ENCODE measurements at regions not wholly inside any gene's neighbourhood (a gene's known extent, or its start where the extent isn't known, plus 50 kb on each side); places are given as distances from the start of the nearest gene placed in this dataset.
"Not testable (repeated sequence)": the region's sequence is repeated elsewhere in the genome, so short reads cannot be mapped to it uniquely, and the experiment has no call there.

GRCh38 chr3:84299329-84299728 is 659.5 kb upstream of the CADM2 start:
- Histone ChIP-seq H3K36me3 (no peaks in the 10 kb centered on the region), H3K27me3 (no peaks in the 10 kb centered on the region), H3K9me3 (no peaks in the 10 kb centered on the region), H3K27ac (no peak overlapping the region), H3K4me1 (no peaks in the 10 kb centered on the region), H3K4me3 (no peak overlapping the region)
- 56 to 70% methylated on average over 6 of the region's 6 CpGs for WGBS, 2 donors (ENCODE audit: low coverage in 1 of 2)
- no peak for ATAC-seq
- TF ChIP-seq CTCF (IDR thresholded peaks at IDR 0.05) (no peak), POLR2AphosphoS5 (IDR thresholded peaks at IDR 0.05) (no peak)

GRCh38 chr3:84304214-84304613 is 654.6 kb upstream of the CADM2 start:
- Histone ChIP-seq H3K4me1 (no peaks in the 10 kb centered on the region), H3K27me3 (no peaks in the 10 kb centered on the region), H3K9me3 (no peaks in the 10 kb centered on the region), H3K4me3 (no peak overlapping the region), H3K27ac (no peak overlapping the region), H3K36me3 (no peaks in the 10 kb centered on the region)
- no peak for TF ChIP-seq CTCF (IDR thresholded peaks at IDR 0.05)
- TF ChIP-seq EP300 (IDR thresholded peaks at IDR 0.05) = no peak
- TF ChIP-seq POLR2A (IDR thresholded peaks at IDR 0.05) = no peak
- no peak for TF ChIP-seq POLR2AphosphoS5 (IDR thresholded peaks at IDR 0.05)
- 91 to 96% methylated on average over 7 to 11 of the region's 11 CpGs for WGBS, 2 donors (ENCODE audit: low coverage in 1 of 2)
- no peak for ATAC-seq

- no peaks in the 10 kb centered on the region for H3K4me1 ChIP-seq
- no peak overlapping the region for H3K4me3 ChIP-seq
- no peak for ATAC-seq
- H3K9me3 ChIP-seq = no peaks in the 10 kb centered on the region
- H3K36me3 ChIP-seq = no peaks in the 10 kb centered on the region
- H3K27ac ChIP-seq = no peak overlapping the region
- H3K27me3 ChIP-seq = no peaks in the 10 kb centered on the region
- no peak for TF ChIP-seq EP300 (IDR thresholded peaks at IDR 0.05)
- TF ChIP-seq CTCF (IDR thresholded peaks at IDR 0.05) = no peak
- no peak for TF ChIP-seq POLR2A (IDR thresholded peaks at IDR 0.05)
- no peak for TF ChIP-seq POLR2AphosphoS5 (IDR thresholded peaks at IDR 0.05)
- 79 to 80% methylated on average over 1 of the region's 1 CpG for WGBS, 2 donors (ENCODE audit: low coverage in 1 of 2)
These were observed 651.5 kb upstream of the CADM2 start for GRCh38 chr3:84307339-84307738.

GRCh38 chr3:84308379-84308778 is 650.4 kb upstream of the CADM2 start:
- Histone ChIP-seq H3K4me1 (no peaks in the 10 kb centered on the region), H3K36me3 (no peaks in the 10 kb centered on the region), H3K27me3 (no peaks in the 10 kb centered on the region), H3K27ac (no peak overlapping the region), H3K9me3 (no peaks in the 10 kb centered on the region), H3K4me3 (no peak overlapping the region)
- WGBS, 2 donors (ENCODE audit: low coverage in 1 of 2) = 60 to 66% methylated on average over 2 to 3 of the region's 3 CpGs
- TF ChIP-seq POLR2A (IDR thresholded peaks at IDR 0.05) = no peak
- no peak for TF ChIP-seq EP300 (IDR thresholded peaks at IDR 0.05)
- ATAC-seq = no peak

- no peaks in the 10 kb centered on the region for H3K36me3 ChIP-seq
- no peaks in the 10 kb centered on the region for H3K9me3 ChIP-seq
- no peaks in the 10 kb centered on the region for H3K27me3 ChIP-seq
- TF ChIP-seq CTCF (IDR thresholded peaks at IDR 0.05) (no peak), EP300 (IDR thresholded peaks at IDR 0.05) (no peak), POLR2AphosphoS5 (IDR thresholded peaks at IDR 0.05) (no peak), POLR2A (IDR thresholded peaks at IDR 0.05) (no peak)
- no peak overlapping the region for H3K4me3 ChIP-seq
- no peak overlapping the region for H3K27ac ChIP-seq
- H3K4me1 ChIP-seq = no peaks in the 10 kb centered on the region
- 17% methylated on average over 2 of the region's 2 CpGs; no CpG with 5 or more reads in 1 of the 2 donors for WGBS, 2 donors (ENCODE audit: low coverage in 1 of 2)
- ATAC-seq = no peak
These were observed 640.4 kb upstream of the CADM2 start for GRCh38 chr3:84318273-84318809.

GRCh38 chr3:84365563-84366278 is 593.1 kb upstream of the CADM2 start:
- H3K27ac ChIP-seq, ATAC-seq, H3K36me3 ChIP-seq, H3K4me3 ChIP-seq, H3K27me3 ChIP-seq, H3K4me1 ChIP-seq, H3K9me3 ChIP-seq: not testable (repeated sequence)
- WGBS, 2 donors (ENCODE audit: low coverage in 1 of 2) = no CpG with 5 or more reads among the region's 9 CpGs
